DMS 273 treated with DMSO at 0.1 percent for 48 hours (cell line): ENCODE measurements at regions not wholly inside any gene's neighbourhood (a gene's known extent, or its start where the extent isn't known, plus 50 kb on each side); places are given as distances from the start of the nearest gene placed in this dataset.

Experiments used
- DNase-seq: peaks from one replicate; lab custom pipeline; 2025; lab: John Stamatoyannopoulos, UW

DNA sequence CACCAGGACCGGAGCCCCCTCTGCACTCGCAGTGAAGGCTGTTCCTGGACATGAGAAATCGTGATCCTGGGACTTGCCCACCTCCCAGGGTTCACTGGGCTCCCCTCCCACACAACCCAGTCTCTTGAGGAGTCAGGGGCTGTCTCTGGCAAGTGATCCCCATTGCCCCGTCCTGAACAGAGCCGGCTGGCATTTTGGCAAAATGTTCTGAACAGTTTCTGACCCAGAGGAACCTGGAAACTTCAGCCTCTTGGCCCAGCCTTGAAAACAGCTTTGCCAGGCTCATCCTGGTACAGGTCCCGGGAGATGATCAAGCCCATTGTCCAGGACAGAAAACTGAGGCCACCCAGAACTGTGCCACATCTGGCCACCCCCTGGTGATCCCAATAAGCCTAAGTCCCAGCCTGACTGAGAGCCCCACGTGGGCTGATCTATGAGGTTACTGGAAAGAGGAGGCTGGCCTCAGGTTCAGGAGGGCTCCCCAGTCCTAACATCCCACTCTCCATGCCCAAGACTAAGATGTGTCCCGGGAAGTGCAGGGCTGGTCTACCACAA lies 115.7 kb downstream of the OAT start:
- DNase-seq: no peak

DNA sequence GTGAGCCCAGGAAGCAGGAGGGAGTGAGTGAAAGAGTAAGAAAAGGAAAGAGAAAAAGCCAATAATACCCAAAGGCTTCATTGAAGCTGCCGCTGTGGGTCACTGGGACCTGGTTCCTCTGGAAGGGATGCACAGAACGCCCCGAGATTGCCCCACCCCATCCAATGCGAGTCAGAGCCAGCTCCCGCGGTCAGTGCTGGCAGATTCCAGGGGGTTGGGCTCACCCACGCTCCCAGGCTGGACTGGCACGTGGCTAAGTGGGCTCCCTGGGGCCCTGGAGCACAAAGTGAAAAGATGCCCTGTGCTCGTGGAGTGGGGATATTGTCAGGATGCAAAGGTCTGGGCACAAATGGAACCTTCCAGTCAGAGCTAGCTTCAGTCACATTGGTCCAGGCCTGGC lies 117.0 kb downstream of the OAT start:
- no peak for DNase-seq

DNA sequence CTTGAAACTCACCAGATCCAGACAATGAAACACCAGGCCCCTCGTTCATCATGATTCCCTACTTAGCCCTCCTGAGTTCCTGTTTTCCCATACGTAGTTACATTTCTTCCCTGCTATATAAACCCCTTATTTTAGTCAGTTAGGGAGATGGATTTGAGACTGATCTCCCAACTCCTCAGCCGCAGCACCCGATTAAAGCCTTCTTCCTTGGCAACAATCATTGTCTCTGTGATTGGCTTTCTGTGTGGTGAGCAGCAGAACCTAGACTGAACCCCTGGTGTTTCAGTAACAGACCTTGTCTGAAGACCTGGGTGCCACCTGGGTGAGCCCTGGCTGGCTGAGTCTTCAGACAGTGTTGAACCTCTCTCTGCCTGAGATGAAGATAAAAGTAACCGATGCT lies 118.0 kb downstream of the OAT start:
- DNase-seq: no peak

DNA sequence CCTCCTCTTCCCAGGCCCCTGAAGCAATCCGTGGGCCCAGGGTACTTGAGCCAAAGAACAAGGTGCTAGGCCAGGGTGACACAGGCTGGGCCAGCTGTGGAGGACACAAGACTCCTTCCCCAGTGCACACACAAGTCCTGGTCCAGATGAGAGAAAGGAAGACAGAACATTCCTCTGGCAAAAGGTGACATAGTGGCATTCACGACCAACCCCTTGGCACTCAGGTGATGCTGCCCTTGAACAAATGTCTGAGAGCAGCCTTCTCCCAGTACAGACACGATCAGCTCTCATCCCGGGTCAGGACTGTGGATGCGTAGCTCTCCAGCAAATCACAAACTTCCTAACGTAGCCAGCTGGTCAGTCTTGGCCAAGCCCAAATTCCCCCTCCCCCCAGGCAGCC lies 118.5 kb downstream of the OAT start:
- DNase-seq: no peak

DNA sequence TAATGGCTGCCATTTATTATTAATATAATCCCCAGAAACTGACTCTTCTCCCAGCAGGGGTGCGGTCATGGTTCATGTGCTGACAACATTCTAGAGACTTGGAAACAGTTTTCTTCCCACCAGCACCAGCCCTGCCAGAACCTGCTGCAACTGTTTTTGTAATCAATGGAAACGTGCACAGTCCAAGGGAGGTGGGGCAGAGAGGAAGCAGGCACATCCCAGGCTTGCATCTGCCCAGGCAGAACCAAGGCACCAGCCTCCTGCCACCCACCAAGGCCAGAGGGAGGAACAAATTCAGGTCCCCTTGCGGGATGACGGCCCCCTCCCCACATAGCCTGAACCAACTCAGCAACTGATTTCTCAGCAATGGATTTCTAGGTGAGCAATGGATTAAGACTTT lies 119.0 kb downstream of the OAT start:
- no peak for DNase-seq

DNA sequence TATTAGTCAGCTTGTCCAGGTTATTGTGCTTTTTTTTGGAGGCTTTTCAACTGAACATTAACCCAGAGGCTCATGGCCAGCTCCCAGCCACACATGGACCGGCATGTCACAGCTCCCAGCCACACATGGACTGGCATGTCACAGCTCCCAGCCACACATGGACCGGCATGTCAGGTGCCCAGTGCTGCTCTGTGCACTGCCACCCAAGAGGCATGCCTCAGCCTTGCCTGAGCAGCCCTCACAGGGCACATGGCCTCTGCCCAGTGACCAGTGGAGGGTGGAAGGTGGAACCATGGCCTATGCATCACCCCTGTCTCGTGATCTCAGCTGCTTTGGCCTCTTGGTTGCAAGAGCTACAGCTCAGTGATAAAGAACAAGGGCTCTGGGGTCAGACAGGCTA lies 119.8 kb downstream of the OAT start:
- no peak for DNase-seq

DNA sequence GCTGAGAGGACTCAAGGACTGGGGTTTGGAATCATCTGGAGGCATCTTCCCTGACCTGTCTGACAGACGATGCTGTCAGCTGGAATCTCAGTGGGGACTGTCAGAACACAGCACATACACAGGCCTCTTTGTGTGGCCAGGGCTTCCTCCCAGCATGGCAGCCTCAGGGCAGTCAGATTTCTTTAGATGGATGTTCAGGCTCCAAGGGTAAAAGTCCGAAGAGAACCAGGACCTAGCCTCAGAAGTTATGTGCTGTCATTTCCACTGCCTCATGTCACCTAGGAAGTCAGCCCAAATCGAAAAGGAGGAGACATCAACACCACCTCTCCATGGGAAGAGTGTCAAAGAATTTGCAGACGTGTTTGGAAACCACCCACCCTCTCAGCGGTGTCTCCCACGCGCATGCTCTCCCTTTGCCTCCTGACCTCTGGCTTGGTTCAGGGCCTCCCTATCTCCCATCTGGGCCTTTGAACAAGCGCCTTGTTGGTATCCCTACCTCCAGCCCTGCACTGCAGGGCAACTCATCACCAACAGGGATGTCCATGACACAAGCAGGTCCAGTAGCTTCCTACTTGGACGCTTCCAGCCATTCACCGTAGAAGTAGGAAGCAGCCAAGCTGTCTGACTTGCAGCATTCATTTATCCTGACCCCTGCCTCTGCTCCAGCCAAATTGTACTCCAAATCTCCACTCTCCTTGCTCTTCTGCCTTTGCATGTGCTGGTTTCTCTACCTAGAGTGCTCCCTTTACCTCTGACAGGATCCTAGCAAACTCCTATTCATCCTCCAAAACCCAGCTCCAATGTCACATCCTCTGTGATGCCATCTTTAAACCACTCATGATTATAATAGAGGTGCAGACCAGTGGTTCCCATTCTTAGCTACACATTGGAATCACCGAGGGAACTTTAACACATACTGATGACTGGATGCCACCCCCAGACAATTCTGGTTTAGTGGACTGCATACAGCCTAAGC lies 121.6 kb downstream of the OAT start:
- no peak for DNase-seq

DNA sequence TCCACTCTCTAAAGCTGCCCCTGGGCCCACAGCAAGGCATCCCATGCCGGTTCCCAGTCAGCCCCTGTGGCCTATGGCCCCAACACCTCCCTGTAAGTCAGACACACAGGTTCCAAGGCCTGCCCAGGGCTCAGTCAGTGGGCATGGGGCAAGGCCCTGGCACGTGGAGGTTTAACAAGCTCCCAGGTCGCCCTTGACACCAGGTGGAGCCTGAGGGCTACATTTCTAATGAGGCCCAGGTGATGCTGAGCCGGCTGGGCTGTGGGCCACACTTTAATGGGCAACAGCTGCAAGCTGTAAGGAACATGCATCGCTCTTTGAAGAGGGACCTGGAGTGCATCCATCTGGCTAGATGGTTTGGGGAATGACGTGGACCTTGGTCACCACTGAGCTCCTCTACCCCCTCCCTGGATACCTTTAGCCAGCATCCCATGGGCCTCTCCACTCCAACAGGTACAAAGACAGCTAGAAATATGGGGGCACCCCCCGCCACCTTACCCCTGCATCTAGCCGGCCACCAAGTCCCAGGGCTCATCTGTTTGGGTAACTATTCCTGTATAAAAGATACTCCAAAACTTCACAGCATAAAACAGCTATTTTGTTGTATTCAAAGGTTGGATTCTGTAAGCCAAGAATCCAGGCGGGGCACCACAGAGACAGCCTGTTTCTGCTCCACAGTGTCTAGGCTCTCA lies 122.5 kb downstream of the OAT start:
- DNase-seq: no peak

DNA sequence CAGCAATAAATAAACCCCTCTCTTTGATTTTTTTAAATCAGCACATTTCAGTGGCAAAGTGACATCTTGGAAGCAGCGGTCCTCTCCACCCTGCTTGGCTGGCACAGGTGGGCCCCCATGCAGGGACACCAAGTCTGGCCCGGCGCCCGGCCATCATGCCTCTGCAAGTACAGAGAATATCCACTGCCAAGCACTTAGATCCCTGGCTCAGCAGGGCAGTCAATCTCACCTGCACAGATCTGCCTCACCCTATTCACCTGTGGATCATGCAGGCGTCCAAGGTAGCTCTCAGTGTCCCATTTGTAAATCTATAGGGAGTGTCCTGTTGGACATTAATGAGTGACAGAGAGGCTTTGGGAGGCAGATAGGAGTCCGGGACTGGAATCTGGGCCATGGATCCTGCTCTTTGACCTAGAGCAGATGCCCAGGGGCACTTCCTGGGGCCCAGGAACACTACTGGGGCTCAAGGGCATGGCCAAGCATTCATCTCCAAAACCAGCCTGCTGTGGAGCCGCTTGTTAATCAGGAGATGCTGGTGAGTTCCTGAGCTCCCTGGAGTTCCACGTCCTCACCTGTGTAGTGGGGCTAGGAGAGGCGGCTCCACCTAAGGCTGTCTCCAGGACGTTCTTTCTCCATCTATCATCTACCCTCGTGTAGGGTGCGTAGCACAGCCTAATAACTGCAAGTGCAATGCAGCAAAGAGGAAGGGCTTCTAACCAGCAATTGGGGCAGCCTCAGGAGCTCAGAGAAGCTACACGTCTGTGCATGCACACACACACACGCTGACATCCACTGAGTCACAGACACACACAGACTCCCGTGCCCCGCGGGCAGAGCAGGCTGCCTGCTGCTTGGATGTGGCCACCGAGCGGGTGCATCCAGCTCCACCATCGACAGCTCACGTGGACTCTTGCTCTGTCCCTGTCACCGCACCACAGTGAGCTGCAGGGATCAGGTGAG lies 123.6 kb downstream of the OAT start:
- DNase-seq: no peak

DNA sequence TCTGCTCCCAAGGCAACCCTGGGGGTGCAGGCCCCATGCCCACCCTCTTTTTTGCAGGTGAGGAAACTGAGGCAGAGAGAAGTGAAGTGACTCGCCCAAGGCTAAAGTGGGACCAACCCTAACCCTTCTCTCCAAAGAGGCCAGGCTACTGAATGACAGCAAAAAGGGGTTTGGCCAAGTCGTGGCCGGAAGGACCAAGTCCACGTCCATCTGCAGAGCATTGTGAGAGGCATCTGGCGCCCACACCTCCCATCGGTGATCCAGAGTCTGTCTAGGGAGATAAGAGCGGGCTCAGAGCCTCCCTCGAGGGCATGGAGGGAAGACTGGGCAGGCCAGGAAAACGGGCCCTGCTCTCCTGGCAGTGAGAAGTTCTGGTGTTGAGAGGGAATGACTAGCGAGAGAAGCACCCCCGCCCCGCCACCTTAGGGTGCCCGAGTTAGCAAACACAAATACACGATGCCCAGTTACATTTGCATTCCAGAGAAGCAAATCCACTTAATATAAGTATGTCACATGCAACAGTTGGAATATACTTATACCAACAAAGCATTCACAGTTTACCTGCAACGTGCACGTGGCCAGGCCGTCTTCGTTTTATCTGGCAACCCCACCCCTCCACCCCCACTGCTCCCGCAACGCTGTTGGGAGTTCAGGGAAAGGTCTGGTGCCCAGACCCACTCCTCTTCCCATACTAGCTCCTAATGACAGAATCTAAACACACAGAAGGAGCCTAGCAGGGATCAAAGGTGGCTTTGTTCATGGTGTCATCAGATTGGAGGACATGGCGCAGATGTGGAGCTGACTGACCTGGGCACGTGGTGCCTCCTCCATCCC lies 124.9 kb downstream of the OAT start:
- no peak for DNase-seq

DNA sequence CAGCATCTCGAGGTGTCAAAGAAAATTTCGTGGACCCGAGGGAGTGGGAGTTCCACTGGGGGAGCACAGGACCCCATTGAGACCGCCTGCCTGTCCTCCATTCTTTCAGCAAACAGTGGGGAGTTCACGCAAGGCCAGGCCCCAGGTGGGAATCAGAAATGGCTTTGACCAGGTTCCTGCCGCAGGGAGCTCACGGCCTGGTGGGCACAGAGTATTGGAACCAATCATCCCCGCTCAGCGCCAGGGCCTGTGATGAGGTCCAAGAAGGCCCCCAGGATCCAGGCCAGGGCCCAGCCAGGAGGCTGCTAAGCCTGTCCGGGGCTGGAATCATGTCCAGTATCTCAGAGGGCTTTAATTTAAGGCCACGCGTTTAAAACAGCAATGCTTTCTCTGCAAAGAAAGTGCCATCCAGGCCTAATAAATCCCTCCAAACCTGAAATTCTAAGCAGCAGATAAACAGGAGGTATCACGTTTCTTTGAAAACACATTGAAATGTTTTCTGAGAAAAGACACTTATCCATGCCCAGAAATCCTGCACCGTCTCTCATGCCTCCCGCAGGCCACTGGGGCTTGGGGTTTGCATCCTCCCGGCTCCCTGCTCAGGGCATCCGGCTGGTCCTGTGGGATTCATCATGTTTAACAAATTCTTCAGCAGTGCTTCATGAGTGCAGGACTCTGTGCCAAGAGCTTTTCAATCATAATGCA lies 125.7 kb downstream of the OAT start:
- no peak for DNase-seq

DNA sequence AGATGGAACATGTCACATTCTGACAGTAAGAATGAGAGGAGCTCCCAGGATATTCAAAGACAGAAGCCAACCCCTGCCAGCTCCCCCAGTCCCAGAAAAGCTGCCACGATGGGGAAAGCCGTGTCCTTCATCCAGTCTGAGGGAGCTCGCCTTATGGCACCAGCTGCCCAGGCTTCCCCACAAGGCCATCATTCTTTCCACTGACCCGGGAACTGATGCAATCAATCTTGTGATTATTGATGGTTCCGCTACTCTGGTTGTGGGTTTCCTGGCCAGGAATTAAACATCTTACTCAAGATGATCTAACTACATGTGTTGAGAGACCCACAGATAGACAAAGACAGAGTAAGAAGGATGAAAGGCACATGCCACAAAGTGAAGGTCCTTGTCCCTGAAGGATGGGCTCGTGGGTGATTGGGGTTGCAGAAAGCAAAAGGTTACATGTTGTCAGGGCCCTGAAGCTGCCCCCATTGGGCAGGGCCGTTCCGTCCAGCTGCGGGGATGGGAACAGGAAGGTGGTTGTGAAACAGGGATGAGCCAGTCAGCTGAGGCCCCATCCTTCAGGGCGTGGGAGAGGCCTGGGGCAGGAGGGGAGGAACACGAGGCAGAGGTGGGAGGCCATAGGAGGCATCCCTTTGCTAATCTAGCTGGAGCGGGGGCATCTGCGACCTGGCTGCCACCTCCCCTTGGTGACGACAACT lies 127.6 kb downstream of the OAT start:
- no peak for DNase-seq

DNA sequence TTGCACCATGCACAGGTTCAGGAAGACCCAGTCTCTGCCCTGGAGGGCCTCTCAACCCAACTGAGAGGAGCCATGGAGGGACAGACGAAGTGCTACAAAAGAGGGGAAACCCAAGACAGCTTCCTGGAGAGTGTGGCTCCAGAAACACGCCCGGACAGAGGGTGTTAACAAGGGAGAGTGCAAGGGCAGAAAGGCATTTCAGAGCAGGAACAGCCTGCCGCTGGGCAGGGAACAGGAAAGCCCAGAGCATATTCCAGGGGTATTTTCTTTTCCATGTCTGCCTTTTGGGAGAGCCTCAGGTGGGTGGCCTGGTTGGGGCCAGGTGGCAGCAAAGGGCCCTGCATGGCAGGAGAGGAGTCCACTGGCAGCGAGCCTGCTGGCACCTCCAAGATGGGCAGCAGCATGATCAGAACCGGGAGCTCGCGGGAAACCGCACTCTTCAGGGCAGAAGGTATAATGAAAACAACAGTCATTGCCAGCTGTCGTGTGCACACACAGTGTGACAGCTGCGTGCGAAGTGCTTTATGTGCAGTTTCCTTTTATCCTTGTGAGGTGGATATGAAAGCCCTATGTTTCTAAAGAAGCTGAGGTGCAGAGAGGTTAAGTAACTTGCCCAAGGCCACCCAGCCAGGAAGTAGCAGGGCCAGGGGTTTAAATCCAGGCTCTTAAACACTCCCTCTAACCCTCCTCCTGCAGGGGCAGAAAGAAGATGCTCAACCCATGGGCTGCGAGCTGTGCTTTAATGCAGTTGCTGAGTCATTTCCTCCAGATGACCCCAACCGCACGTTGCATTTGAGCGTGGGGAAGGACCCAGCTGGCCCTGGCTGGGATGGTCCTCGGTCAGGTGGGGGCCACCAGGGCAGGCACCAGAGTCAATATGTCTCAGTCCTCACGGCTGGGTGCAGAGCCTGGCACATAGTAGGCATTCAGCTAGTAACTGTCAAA lies 128.6 kb downstream of the OAT start:
- peak; percentile 27 for DNase-seq

DNA sequence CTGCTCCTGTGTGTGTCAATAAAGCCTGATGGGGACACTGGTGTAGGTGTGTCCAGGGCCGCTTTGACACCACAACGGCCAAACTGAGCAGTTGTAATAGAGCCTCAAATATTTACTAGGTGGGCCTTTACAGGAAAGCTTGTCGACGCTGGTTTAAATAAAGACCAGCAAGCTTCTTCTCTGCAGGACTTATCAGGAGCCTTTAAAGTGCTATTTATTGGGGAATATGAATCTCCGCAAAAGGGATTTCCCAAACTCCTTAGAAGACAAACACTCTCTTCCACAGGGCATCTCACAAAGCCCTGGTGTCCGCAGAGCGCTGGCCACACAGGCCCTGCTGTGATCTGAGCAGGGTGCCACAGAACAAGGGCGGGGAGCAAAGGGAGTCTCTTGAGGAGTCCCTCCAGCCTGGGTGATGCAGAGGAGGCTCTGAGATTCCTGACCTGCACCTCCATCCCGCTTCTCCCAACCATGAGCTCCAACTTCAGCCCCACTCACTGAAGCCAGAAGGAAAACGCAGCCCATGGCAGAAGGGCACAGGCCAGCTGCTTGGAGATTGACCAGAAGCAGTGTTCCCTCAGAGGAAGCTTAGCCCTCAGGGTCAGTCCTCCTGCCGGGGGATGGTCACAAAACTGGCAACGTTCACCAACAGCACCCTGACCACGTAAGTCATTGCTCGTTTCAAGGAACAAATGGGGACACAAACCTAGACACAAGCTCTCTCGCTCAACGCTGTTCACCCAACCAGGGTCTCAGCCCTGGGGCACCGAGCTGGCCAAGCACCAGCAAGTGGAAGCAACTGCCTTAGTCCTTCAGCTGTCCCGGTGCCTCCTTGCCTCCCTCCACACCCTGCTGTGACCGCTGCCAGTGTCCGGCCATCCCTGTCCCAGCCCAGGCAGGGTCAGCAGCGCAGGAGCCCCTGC lies 129.5 kb downstream of the OAT start:
- DNase-seq: no peak

DNA sequence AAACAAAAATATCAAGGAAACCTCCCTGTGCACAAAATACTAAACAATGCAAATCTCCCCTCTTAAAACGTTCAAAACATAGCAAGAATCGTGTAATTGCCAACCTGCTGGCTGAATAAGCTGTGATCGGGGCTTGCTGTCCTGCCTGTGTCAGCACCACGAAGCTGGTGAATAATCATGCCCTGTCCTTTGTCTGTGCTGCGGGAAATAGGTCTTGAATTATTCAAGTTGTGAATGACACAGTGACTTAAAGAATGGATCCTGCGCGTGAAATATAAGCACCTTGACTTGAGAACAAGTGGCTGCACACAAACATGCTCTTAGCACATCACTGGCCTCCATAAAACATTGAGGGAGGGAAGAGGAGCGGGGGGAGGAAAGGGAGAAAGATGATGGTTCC lies 130.2 kb downstream of the OAT start:
- DNase-seq: no peak

DNA sequence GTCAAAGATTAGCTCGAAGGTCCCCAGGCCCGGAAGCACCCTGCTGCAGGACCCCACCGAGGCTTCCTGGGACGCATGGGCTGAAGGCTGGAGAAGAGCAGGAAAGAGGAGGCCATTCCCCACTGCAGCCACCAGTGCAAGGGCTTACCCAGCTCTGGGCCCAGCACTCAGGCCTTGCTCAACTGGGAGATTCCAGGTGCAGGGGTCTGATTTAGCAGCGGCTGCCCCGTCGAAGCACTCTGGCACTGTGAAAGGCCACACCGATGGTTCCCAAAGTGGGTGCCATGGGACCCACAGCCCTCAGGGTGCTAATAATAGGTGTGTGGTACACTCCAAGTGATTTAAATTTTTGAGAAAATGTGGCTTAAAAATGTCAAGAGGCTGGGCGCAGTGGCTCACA lies 130.9 kb downstream of the OAT start:
- DNase-seq: no peak

DNA sequence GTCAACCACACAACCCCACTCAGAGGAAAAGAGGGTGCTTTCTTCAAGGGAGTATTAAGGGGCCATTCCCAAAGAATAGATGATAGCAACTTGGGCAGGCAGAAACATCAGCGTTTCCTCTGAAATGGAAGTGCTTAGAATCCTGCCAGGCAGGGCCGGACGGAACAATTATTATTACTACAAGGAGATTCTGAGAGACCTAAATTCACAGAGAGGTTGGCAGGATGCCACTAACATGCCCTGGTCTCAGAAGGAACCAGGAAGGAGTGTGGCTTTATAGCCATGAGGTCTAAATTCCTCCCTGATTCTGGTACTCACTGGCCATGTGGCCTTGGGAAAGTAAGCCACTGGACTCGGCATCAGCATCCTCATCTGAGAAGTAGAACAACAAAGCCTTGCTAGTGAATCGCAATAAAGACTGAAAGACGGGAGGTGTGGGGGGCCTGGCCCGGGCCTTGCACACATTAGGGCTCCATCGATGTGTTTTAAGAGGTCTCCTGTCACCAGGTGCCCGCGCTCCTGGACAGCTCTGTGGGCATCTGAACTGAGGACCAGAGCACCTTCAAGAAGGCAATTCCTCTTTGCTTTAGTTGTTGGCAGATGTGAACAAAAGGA lies 131.5 kb downstream of the OAT start:
- DNase-seq: no peak
